ENCODE measurements at regions not wholly inside any gene's neighbourhood (a gene's known extent, or its start where the extent isn't known, plus 50 kb on each side); places are given as distances from the start of the nearest gene placed in this dataset.

- Histone ChIP-seq H3K9ac (ENCODE audit: control insufficient read depth, insufficient read depth, low read length) (no peak overlapping the region), H3K4me3 (no peak overlapping the region), H3K27ac (ENCODE audit: control insufficient read depth, insufficient read depth) (no peak overlapping the region), H3K36me3 (ENCODE audit: control insufficient read depth in 2 of 2, insufficient read depth in 2 of 2, low read length in 1 of 2) (no peaks in the 10 kb centered on the region), H3K27me3 (replicated peaks in 1 of 2; ENCODE audit: control insufficient read depth in 2 of 2, insufficient read depth in 2 of 2, low read length in 1 of 2) (no peaks in the 10 kb centered on the region), H3K9me3 (replicated peaks; ENCODE audit: control insufficient read depth, insufficient read depth, low read length) (no peaks in the 10 kb centered on the region), H2AFZ (ENCODE audit: control insufficient read depth, low read depth, low read length) (no peak overlapping the region), H3K79me2 (ENCODE audit: control insufficient read depth, insufficient read depth, low read length) (no peaks in the 10 kb centered on the region), H4K20me1 (ENCODE audit: control insufficient read depth, insufficient read depth) (no peaks in the 10 kb centered on the region), H3K4me1 (ENCODE audit: control insufficient read depth, insufficient read depth, low read length) (no peaks in the 10 kb centered on the region), H3K4me2 (ENCODE audit: control insufficient read depth, insufficient read depth) (no peak overlapping the region)
- ChIA-PET RAD21 (ENCODE audit: unreplicated experiment) (no interaction called here), POLR2A (no interaction called here), CTCF (no interaction called here), SMC1A (ENCODE audit: uncharacterized antibody, unreplicated experiment) (no interaction called here)
- in situ Hi-C loops (cut with MboI), result no loop called here
- no peak for ATAC-seq
- DNase-seq (ENCODE audit: low read depth, low spot score), result no peak
- FAIRE-seq, result no peak
- no TSS peak for BruUV-seq (replicated peaks)
- TF ChIP-seq SRF (IDR thresholded peaks at IDR 0.05; ENCODE audit: low read depth in 2 of 2, low read length in 2 of 2) (no peak), ZSCAN29 (IDR thresholded peaks at IDR 0.05) (no peak), YY1 (IDR thresholded peaks at IDR 0.05; ENCODE audit: low read depth, low read length) (no peak), CEBPB (IDR thresholded peaks at IDR 0.05; ENCODE audit: borderline replicate concordance in 1 of 2, low read depth in 2 of 2, low read length in 2 of 2) (no peak), RBBP5 (conservative IDR thresholded peaks at IDR 0.05) (no peak)
- TF ChIP-seq, protein P1, sequence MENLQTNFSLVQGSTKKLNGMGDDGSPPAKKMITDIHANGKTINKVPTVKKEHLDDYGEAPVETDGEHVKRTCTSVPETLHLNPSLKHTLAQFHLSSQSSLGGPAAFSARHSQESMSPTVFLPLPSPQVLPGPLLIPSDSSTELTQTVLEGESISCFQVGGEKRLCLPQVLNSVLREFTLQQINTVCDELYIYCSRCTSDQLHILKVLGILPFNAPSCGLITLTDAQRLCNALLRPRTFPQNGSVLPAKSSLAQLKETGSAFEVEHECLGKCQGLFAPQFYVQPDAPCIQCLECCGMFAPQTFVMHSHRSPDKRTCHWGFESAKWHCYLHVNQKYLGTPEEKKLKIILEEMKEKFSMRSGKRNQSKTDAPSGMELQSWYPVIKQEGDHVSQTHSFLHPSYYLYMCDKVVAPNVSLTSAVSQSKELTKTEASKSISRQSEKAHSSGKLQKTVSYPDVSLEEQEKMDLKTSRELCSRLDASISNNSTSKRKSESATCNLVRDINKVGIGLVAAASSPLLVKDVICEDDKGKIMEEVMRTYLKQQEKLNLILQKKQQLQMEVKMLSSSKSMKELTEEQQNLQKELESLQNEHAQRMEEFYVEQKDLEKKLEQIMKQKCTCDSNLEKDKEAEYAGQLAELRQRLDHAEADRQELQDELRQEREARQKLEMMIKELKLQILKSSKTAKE (IDR thresholded peaks at IDR 0.05; ENCODE audit: low read depth, poor library complexity, severe bottlenecking), result no peak
- WGBS (ENCODE audit: insufficient coverage, insufficient replicate concordance, low lambda C conversion rate, missing lambda C conversion rate), result 2% methylated on average over 6 of the region's 6 CpGs
- intact Hi-C loops (cut with micrococcal nuclease; ENCODE audit: unreplicated experiment), result no loop called here
Measured at GRCh38 chr1:104874044-104874443, 1124.3 kb downstream of the AMY1C start.

Data from GM12878 (cell line).